ENCODE measurements at regions not wholly inside any gene's neighbourhood (a gene's known extent, or its start where the extent isn't known, plus 50 kb on each side); places are given as distances from the start of the nearest gene placed in this dataset.

DNA sequence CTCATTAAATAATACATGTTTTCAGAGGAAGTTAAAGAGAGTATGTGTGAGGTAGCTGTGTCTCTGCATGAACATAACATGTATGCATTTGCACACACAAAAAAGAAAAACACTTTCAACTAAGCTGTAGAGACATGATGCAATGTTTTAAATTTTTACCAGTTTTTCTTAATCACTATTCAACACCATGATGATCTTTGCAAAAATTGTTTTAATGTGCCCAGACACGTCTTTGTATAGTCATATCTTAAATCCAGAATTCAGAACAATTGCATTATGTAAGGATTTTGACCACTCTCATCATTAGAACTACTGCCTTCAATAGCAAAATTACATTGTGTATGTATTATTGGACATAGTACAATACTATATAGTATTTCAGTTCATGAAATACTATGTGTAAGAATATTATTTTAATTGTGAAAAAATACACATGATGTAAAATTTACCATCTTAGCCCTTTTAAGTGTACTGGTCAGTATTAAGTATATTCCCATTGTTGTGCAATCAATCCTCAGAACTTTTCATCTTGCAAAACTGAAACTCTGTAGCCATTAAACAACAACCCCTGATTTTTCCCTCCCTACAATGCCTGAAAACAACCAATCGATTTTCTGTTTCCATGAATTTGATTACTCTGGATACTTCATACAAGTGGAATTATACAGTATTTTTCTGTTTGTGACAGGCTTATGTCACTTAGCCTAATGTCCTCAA, 104.5 kb upstream of the ACVR2A start:
- ChIA-PET POLR2A (ENCODE audit: low non-redundant PET) (interaction anchor here (0.5 kb wide), 1 partner anchor 104 kb away, joined by 12 read pairs; no protein-coding TSS in a partner anchor), CTCF (no interaction called here)
- no peaks in the 10 kb centered on the region for H3K9me3 ChIP-seq (ENCODE audit: low read depth, low read length, poor library complexity, severe bottlenecking)
- no peaks in the 10 kb centered on the region for H3K27me3 ChIP-seq (replicated peaks; ENCODE audit: insufficient read depth, low read depth, low read length, poor library complexity)
- peaks cover 4% of the 10 kb centered on the region for H3K4me1 ChIP-seq (ENCODE audit: insufficient read depth, low read length, poor library complexity, severe bottlenecking)
- DNase-seq (ENCODE audit: low spot score): no peak
- no TSS peak for BruUV-seq (replicated peaks)
- H3K27ac ChIP-seq (ENCODE audit: low read depth, low read length, poor library complexity, severe bottlenecking): no peak overlapping the region
- H3K36me3 ChIP-seq (ENCODE audit: insufficient read depth, low read length, poor library complexity, severe bottlenecking): no peaks in the 10 kb centered on the region
- intact Hi-C loops (cut with micrococcal nuclease; ENCODE audit: unreplicated experiment): no loop called here
- H3K4me3 ChIP-seq (ENCODE audit: low read depth, low read length, poor library complexity, severe bottlenecking): no peak overlapping the region
- TF ChIP-seq EZH2 (IDR thresholded peaks at IDR 0.05; ENCODE audit: borderline replicate concordance, low read depth, low read length, poor library complexity, severe bottlenecking): no peak
- TF ChIP-seq, protein P1, sequence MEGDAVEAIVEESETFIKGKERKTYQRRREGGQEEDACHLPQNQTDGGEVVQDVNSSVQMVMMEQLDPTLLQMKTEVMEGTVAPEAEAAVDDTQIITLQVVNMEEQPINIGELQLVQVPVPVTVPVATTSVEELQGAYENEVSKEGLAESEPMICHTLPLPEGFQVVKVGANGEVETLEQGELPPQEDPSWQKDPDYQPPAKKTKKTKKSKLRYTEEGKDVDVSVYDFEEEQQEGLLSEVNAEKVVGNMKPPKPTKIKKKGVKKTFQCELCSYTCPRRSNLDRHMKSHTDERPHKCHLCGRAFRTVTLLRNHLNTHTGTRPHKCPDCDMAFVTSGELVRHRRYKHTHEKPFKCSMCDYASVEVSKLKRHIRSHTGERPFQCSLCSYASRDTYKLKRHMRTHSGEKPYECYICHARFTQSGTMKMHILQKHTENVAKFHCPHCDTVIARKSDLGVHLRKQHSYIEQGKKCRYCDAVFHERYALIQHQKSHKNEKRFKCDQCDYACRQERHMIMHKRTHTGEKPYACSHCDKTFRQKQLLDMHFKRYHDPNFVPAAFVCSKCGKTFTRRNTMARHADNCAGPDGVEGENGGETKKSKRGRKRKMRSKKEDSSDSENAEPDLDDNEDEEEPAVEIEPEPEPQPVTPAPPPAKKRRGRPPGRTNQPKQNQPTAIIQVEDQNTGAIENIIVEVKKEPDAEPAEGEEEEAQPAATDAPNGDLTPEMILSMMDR (conservative IDR thresholded peaks at IDR 0.05; ENCODE audit: low read depth, low read length): no peak

DNA sequence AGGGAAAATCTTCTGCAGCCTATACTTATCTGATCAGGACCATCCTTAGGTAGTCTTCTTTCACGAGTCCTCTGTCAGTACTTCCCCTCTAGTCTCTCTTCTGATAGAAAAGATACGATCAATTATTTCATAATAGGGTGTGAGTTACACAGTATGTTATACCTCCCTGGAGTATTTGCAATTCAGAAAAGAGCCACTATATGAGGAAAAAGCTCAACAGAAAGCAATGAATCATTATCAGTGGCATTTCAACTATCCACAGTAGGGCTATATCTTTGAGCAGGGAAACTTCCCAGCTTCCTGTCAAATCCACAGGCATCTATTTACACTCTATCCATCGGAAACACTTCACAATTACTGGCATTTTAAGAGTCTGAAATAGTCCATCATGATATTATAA, 105.3 kb upstream of the ACVR2A start:
- peak; percentile 85 for DNase-seq (ENCODE audit: low spot score)
- Histone ChIP-seq H3K9me3 (ENCODE audit: low read depth, low read length, poor library complexity, severe bottlenecking) (no peaks in the 10 kb centered on the region), H3K27ac (ENCODE audit: low read depth, low read length, poor library complexity, severe bottlenecking) (no peak overlapping the region), H3K4me3 (ENCODE audit: low read depth, low read length, poor library complexity, severe bottlenecking) (no peak overlapping the region), H3K4me1 (ENCODE audit: insufficient read depth, low read length, poor library complexity, severe bottlenecking) (peaks cover 4% of the 10 kb centered on the region), H3K27me3 (replicated peaks; ENCODE audit: insufficient read depth, low read depth, low read length, poor library complexity) (no peaks in the 10 kb centered on the region), H3K36me3 (ENCODE audit: insufficient read depth, low read length, poor library complexity, severe bottlenecking) (no peaks in the 10 kb centered on the region)
- POLR2A ChIA-PET (ENCODE audit: low non-redundant PET): no interaction called here
- TF ChIP-seq, protein P1 (conservative IDR thresholded peaks at IDR 0.05; ENCODE audit: low read depth, low read length): no peak
- TF ChIP-seq EZH2 (IDR thresholded peaks at IDR 0.05; ENCODE audit: borderline replicate concordance, low read depth, low read length, poor library complexity, severe bottlenecking): no peak
- BruUV-seq (replicated peaks): no TSS peak
- intact Hi-C loops (cut with micrococcal nuclease; ENCODE audit: unreplicated experiment): no loop called here
- CTCF ChIA-PET: no interaction called here

DNA sequence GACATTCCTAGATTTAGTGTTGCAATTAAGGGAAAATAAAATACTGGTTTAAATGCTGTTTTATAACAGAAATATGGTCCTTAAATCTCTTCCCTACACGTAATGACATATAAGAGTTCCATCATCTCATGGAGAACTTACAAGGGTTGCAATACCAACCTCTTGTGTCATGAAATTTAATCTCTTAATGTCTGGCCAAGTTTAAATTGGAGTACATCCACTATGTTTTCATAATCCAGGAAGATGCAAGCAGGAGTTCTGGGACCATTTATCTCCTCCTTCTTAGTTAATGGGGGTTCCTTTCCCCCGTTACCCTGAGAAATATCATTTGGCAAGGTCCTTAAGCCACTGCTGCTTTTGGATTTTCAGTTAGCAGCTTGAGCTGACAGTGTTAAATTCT, 126.0 kb upstream of the ACVR2A start:
- ChIA-PET CTCF (no interaction called here), POLR2A (ENCODE audit: low non-redundant PET) (no interaction called here)
- no peaks in the 10 kb centered on the region for H3K4me1 ChIP-seq (ENCODE audit: insufficient read depth, low read length, poor library complexity, severe bottlenecking)
- intact Hi-C loops (cut with micrococcal nuclease; ENCODE audit: unreplicated experiment): no loop called here
- no peak for DNase-seq (ENCODE audit: low spot score)
- H3K27me3 ChIP-seq (replicated peaks; ENCODE audit: insufficient read depth, low read depth, low read length, poor library complexity): no peaks in the 10 kb centered on the region
- H3K9me3 ChIP-seq (ENCODE audit: low read depth, low read length, poor library complexity, severe bottlenecking): no peaks in the 10 kb centered on the region
- H3K27ac ChIP-seq (ENCODE audit: low read depth, low read length, poor library complexity, severe bottlenecking): no peak overlapping the region
- no peaks in the 10 kb centered on the region for H3K36me3 ChIP-seq (ENCODE audit: insufficient read depth, low read length, poor library complexity, severe bottlenecking)
- TF ChIP-seq, protein P1 (conservative IDR thresholded peaks at IDR 0.05; ENCODE audit: low read depth, low read length): no peak
- no peak for TF ChIP-seq EZH2 (IDR thresholded peaks at IDR 0.05; ENCODE audit: borderline replicate concordance, low read depth, low read length, poor library complexity, severe bottlenecking)
- no peak overlapping the region for H3K4me3 ChIP-seq (ENCODE audit: low read depth, low read length, poor library complexity, severe bottlenecking)
- BruUV-seq (replicated peaks): no TSS peak
